ENCODE measurements at regions not wholly inside any gene's neighbourhood (a gene's known extent, or its start where the extent isn't known, plus 50 kb on each side); places are given as distances from the start of the nearest gene placed in this dataset.

DNA sequence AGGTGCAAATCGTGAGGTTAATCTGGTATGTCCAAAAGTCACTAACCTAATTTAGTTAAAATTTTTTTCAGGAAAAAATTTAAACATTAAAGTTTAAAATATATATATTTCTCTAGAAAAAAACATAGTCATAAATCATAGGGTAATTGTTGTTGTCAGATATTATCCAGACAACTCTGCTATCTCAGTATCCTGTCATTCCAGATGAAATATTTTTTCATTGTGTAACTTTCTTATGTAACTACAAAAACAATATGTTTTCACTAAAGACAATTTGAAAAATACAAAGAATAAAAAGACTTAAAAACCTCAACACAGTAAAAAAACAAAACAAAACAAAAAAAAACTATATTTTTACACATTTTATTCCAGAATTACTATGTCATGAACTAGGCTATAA is 57.6 kb downstream of the TENT5A start:
- FAIRE-seq, result no peak

DNA sequence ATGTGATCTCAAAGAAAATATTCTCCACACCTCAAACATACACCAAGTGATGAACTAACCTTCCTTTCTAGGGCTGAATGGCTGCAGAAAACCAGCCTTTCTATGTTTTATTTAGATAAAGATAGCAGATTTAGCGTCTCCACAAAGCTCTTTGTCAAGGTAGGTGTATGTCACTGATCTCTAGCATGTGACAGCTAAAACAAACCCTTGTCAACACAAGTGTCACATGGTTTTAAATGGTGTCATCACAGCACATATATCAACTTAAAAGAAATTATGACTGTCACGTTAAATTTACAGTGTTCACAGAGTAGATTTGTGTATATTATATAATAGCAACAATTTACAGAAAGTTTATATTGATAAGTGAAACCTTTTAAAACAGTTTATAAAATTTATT is 58.3 kb downstream of the TENT5A start:
- FAIRE-seq, result no peak

DNA sequence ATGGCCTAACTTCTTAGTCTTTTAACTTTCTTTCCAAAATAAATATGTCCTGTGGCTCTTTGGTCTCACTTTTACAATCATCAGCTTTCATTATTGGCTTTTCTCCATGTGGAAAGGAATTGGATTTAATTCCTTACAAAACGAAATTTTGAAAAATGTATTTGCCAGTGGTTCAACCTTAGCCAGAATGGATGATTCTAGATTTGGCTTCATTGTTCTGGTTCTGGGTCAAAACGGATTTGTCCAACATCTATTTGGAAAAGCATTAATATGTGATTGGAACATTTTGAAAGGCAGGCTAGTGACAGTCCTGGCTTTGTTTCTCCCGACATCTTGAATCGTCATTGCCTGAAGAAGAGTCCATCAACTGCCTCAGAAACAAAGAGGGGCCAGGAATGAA is 59.2 kb downstream of the TENT5A start:
- FAIRE-seq, result no peak

DNA sequence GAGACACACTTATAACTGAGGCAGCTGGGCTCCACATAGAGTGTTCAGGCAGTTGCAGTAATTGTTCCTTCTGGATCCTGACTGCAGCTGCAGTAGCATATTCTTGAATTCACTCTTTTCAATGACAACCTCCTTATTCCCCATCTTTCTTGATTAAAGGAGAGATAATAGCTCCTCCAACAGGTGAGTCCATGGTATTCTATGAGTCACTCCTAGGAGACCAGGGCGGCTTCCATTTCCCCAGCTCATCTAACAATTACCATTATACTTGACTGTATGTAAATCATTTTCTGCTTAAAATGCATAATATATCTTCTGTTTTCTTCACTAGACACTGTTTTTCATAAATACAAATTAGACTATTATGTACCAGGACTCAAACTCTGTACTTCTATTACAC is 62.4 kb downstream of the TENT5A start:
- no peak for FAIRE-seq

DNA sequence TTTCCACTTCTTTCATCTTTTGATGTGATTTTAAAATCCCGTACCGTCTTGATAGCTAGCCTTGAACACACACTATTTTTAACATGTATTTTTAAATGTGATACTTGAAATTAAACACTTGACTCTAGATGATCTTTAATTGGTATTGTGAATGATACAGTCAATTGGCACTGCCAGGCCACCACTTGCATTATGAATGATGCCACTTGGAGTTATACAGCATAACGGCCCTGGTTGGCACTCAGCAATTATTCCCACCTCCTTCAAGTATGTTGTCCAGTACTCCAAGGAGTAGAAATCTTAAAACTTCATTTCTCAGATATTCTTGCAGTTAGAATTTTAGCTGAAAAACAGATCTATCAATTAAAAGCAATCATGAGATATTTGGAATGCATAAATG is 62.9 kb downstream of the TENT5A start:
- no peak for FAIRE-seq

DNA sequence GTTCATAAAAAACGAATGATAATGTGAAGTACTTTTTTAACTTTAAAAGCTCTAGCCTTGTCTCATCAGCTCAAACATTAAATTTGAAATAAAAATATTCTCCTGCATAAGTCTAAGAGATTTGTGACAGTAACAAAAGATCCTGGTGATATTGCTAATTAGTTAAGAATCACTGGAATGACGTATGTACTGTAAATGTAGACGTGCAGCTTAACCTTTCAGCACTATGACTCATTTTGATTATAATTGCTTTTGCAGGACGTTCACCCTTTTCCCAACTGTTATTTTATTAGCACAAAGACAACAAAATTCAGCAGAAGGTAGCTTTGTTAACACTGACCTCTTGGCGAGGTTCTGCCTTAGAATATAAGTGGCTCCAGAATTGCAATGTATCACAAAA is 68.6 kb downstream of the TENT5A start:
- no peak for FAIRE-seq

DNA sequence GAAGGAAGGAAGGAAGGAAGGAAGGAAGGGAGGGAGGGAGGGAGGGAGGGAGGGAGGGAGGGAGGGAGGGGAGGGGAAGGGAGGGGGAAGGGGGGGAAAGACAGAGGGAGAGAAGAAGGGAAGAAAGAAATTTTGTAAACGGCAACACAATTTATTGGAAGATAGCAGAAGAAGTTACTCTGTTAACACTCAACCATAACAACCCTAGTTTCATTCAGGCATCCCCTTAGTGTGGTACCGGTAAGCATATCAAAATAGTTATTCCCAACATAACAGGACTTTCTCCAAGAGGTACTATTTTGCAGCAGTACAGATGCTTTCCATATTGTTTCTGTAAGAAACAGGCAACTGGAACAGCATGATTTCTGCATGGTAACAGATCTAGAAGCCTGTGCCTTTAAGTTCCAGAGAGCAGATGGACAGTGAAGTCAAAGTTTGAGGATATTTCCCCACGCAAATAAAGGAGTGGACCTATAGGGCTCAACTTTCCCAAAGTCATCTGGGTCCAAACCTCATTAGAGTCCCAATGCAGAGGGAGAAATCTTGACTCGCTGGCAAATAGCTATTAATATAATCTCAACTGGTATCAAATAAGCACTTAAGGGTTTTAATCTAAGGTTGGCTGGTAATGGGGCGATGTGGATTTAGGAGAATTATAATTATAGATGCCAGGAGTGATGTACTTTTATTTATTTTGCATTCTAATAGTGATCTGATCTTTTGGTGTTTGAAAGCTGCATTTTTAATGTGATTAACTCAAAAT is 69.4 kb downstream of the TENT5A start:
- no peak for FAIRE-seq

DNA sequence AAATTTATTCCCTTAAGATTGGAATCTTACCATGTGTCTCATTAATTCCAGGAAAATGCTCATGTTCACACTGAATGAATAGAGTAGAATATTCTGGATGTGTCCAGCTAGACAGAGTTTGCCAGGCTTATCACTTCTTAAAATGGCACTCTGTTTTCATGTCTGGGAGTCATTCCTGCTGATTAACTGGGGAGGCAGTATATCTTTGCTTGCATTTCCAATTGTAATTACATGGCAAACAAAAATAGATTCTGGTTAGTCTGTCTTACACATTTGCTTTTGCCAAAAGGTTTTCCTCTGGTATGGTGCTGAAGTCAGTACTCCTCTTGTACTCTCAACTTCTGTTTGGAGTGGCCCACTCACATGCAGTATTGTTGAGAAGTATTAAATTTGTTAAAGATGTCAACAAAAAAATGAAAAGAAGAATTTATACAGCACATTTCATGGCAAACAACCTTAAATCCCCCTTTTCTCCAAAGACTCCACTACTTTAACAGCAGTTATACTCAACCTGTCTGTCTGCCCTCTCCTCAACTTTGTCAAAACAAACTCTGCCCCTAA is 70.2 kb downstream of the TENT5A start:
- no peak for FAIRE-seq

DNA sequence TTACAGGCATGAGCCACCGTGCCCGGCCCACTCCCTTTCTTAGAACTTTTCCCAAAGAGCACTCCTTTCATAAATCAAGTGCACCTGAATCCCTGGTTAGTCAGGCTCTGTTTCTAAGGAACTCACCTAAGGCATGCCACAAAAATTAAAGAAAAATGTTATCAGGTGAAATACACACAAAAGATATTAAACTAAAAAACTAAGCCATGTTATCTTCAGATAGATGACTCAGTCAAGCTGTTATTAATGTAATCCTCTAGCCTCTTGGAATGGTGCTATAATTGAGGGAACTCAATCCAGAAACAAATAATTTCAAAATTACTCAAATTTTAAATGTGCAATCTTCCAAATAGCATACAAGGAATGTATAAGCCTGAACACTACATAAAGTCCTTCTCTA is 83.0 kb downstream of the TENT5A start:
- FAIRE-seq, result no peak

DNA sequence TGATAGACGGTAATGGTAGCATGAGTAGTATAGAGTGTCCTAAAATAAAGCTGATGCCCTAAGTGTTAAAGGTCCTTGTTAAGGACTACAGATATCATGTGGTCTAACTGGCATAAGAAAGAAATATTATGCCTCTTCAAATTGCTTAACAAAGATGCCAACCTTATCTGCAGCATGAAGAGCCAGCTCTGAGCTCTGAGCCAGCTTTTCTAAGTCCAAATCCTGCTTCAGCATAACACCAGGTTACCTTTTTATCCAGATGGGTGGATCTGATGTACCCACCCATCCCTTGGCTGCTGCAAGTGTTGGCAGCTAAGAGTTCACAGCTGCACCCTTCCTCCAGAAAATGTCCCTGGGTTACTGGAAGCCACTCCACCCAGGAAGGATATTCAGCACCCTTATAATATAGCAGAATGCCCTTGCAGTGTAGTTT is 83.8 kb downstream of the TENT5A start:
- FAIRE-seq, result no peak

DNA sequence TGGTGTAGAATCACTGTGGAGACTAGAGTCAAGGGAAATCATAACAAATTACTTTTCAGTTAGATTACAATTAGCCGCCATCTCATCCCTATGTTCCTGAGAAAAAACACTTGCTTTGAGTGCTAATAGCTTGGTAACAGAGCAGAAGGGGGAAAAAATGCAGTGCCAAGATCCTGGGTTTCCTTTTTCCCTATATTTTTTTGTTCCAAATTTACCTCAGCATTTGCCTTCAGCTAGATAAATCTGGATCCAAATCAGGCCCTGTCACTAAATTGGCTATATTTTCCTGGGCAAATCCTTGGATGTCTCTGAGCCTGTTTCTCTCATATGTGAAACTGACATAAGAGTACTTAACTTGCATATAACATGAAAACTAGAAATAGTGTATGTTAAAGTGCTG is 86.0 kb downstream of the TENT5A start:
- FAIRE-seq, result no peak

DNA sequence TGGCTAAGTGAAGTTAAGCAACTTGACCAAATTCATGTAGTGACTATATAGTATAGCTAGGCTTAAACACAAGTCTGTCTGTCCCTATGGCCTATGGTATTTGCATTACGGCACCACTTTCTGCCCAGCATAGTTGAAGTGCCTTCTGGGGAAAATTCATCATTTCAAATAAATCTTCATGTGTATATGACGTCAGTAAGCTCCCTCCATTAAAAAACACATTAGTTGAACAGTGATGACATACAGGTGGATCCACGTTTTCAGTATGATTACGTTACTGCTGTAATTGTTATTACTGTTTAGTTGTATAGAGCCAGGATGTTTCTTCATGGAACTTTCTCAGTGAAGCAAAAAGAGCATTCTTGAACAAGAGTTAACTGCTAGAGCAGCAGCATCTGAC is 96.2 kb downstream of the TENT5A start:
- no peak for FAIRE-seq

DNA sequence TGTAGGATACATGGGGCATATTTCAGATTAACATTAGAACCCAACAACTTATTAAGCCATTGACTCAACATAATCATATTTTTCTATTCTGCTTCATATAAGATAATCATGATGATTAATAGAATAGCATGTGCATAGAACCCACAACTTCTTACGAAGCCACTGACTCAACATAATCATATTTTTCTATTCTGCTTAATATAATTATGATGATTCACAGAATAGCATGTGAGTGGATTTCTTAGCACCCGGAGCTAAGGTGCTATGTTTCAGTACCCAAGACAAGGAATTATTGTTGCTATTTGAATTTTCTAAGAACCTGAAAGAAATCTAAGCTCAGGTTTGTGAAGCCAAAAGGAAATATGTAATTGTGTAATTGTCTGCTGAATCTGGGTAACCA is 96.8 kb downstream of the TENT5A start:
- no peak for FAIRE-seq

DNA sequence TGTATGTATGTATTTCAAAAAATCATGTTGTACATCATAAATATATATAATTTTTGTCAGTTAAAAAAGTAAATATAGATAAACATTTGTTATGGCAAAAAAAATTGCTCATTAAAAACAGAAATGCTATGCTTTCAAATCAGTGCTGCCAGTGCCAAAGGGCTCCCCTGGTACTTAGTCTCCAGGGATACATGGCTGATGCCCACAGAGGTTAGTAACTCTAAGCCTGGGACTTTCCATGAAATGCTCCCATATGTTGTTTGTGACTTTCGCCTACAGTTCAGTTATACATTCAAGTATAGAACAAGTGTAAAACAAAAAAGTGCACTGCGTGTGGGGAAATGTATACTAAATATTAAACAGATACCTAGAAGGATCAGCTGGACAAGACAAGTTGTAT is 104.0 kb downstream of the TENT5A start:
- no peak for FAIRE-seq

DNA sequence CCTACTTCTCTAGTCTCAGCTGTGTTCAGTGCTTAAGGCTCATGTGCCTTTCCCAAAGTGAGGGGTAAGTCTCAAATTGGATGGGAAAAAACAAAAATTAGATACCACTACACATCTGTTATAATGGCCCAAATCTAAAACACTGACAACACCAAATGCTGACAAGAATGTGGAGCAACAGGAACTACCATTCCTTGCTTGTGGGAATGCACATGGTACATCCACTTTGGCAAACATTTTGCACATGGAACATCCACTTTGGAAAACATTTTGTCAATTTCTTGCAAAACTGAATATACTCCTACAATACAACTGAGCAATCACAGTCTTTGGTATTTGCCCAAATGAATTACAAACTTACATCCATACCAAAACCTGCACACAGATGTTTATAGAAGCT is 109.3 kb downstream of the TENT5A start:
- no peak for FAIRE-seq

DNA sequence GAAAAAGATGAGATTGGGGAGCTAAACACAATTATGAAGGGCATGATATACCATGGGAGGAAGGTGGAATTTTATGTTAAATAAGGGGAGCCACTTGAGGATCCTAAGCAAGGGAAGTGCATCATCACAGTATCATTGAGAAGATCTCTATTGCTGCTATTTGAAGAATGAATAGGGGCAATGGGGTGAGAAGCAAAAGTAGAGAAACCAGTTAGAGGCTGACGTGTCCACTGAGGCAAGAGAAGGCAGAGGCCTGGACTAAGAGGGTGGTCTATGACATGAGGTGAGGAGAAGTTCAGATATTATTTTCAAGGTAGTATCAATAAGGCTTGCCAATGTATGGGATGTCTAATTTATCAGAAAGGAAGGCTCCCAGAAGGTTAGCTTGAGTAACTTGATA is 111.6 kb downstream of the TENT5A start:
- FAIRE-seq, result no peak

DNA sequence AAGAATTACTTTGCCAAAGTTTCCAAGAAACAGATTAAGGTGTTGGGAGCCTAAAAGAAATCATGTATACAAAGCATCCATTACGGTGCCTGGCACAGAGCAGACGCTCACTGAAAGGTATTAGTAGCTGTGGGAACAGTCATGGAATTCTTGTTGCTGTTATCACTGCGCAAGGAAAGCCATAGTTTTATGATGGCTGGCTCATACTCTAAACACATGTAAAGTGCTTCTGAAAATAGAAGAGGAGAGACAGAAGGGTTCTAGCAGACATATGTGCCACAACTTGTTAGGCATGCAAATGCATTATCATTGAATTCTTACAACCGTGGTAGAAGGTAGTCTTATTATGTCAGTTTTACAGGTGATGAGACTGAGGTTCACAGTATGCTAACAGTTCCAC is 112.4 kb downstream of the TENT5A start:
- FAIRE-seq, result no peak

DNA sequence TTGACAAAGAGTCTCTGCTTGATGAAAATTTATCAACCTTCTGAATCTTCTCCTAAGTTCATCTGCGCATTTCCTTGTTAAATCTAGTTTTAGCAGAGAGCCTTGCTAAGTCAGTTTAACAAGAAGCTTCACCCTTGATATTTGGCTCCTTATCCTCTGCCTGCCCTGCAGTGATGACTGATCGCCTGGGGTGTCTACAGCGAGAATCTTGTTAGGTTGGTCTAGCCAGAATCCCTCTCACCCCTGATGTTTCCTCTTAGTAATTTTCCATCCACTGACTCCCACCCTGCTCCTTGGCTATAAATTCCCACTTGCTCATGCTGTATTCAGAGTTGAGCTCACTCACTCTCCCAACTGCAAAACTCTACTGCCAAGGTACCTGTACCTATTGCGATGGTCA is 114.1 kb downstream of the TENT5A start:
- FAIRE-seq, result no peak

DNA sequence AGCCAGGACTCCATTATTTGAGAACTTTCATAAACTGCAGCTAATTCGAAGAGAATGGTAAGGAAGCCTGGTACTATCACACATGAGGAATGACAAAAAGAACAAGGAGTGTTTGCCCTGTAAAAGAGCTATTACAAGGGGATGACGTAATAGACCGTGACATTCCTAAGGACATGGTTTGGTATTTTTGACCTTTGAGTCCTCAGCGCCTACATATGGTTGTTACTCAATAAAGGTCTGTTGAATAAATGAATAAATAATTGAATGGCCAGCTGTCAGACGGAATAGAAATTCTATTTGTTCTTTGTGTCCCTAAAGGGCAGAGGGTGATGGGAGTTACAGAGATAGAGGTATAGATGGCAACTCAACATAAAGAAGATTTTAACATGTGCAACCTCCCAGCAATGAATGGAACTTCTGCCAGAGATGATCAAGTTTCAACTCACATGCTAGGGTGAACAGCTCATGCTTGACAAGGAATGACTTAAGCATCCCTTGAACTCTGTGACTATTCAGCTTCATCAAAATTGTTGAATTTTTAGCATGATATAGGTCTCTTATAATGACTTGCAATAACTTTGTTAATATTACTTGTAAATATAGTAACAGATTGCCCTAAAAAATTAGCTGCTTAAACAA is 115.4 kb downstream of the TENT5A start:
- FAIRE-seq, result no peak

DNA sequence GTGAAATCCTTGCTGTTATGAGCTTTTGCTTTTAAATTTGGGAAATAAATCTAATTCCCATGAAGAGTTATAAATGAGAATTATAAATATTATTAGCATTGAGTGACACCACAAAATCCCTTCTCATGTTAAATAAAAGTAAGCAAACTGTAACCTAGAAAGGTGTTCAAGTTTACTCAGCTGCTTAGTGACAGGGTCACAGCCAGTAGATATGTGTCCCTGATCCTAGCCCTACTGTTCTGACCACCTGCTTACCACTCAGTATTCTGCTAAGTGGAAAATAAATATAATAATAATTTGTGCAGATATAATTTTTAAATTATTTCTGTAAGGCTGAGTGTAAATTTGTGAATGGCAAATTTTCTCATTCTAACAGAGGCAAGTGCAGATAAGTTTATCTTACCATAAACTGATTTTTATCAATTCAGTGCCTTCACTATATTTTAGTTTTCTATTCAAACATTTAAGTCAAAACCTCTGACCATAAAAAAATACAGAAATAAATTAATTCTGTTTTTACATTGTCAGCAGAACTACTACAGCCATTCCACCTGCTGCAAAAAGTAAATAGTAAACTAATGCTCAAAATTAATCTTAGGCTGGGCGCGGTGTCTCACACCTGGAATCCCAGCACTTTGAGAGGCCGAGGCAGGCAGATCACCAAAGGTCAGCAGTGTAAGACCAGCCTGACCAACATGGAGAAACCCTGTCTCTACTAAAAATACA is 118.2 kb downstream of the TENT5A start:
- no peak for FAIRE-seq

DNA sequence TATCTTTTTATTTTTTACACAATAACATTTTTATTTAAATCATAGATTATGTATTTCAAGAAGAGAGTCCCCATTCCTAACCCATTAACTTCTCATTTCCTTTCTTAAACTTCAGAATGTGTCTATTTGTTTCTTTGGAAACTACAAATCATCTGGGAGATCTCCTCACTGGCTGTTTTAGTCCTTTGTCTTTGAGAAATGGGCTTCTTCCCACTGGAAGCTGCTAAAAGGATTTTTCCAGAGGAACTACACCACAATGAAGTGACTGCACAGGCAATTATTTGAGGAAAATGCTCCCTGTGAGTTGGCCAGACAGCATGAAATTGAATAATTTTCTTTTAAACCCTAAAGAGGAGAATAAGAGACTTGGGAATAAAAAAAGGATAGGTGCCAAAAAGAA is 119.1 kb downstream of the TENT5A start:
- FAIRE-seq, result no peak

DNA sequence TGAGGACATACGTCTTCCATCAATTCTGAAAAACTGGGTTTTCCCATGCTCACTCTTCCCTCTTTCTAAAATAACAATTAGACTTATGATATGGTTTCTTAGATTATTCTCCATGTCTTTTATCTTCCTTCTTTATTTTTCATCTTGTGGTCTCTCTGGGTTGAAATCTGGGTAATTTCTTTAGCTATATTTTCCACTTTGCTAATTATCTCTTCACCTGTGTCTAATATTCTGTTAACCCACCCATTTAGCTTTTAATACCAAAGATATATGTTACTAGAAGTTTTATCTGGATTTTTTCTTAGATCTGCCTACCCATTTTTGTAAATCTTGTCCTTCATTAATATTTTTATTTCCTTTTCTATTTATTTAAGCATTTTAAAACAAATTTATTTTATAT is 121.8 kb downstream of the TENT5A start:
- no peak for FAIRE-seq

DNA sequence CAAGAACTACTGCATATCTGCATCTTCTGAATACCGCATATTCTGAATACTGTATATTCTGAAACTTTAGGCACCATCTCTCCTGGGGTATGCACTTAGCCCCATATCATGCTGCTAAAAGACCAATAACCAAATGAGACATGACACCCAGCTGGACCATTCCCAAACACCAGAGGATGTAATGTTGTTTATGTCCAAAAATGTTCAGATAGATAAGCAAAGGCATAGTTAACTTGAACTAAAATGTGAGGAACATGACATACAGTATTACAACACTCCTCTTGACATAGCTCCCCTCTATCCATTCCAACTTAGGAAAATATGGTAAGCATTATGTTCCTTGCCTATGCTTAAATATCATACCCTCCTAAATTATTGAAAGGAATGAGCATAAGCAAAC is 127.3 kb downstream of the TENT5A start:
- FAIRE-seq, result no peak

DNA sequence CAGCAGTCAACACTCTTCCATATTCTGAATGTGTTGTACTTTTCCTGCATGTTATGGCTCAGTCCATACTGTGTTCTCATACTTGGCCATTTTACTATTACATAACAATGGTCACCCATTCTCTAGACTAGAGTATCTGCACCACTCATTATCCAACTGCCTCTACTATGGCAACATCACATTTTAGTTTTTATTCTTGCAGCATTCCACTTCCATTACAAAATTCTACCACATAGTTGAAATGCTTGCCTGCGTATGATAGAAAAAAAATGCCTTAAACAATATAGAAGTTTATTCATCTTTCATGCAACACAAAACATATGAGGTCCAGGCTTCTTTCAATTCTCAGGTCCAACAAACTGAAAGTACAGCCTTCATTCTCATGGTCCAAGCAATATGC is 128.0 kb downstream of the TENT5A start:
- no peak for FAIRE-seq
